SK-N-SH (cell line): ENCODE measurements at regions not wholly inside any gene's neighbourhood (a gene's known extent, or its start where the extent isn't known, plus 50 kb on each side); places are given as distances from the start of the nearest gene placed in this dataset.

Experiments used
- CTCF ChIA-PET: fragments of 300-600, 350-600 bp; formaldehyde crosslinking; extraction: SDS; loops from one replicate; lab custom pipeline; 2021; lab: Yijun Ruan, JAX
- POLR2A ChIA-PET: fragments of 350-600 bp; sonication (Branson Sonifier 250); formaldehyde crosslinking; extraction: SDS; loops from one replicate; lab custom pipeline; 2020; ENCODE audit warnings: antibody characterized with exemption, inconsistent platforms; lab: Yijun Ruan, JAX
- DNase-seq: peaks from one replicate; pipeline ENCODE4 v3.0.0; 2012
- H2AFZ ChIP-seq: fragments of 200-600 bp; sonication (generic); 2 replicates; pipeline ENCODE4 v1.8.1; 2016; ENCODE audit warnings: antibody characterized with exemption, mild to moderate bottlenecking, low read depth
- H3F3A ChIP-seq: fragments of 200-600 bp; sonication (generic); replicated peaks from 2 replicates; pipeline ENCODE3; 2016; ENCODE audit warnings: antibody characterized with exemption, mild to moderate bottlenecking; ENCODE audit not compliant: insufficient read depth
- H3K27ac ChIP-seq, 2 experiments: fragments of 200-500 bp in 1 of 2; fragments of 200-600 bp in 1 of 2; sonication (Bioruptor generic) in 1 of 2; sonication (generic), shearing (Covaris generic) in 1 of 2; 2 replicates each; pipeline versions ENCODE4 v1.5.1 to v1.6.1; 2014 to 2016; ENCODE audit warnings: low read depth in 2 of 2, inconsistent platforms in 1 of 2, low read length in 1 of 2, mild to moderate bottlenecking in 1 of 2, mixed read lengths in 1 of 2
- H3K27me3 ChIP-seq: fragments of 200-600 bp; sonication (generic), shearing (Covaris generic); 2 replicates; pipeline ENCODE4 v1.6.1; 2016; ENCODE audit warnings: mixed run types; ENCODE audit not compliant: insufficient read depth
- H3K36me3 ChIP-seq, 2 experiments: fragments of 200-500 bp in 1 of 2; fragments of 200-600 bp in 1 of 2; sonication (Bioruptor generic) in 1 of 2; sonication (generic) in 1 of 2; replicated peaks in 1 of 2; 2 replicates each; pipeline versions ENCODE3 to v1.5.1; 2014 to 2016; ENCODE audit warnings: low read length in 1 of 2, mild to moderate bottlenecking in 1 of 2; ENCODE audit not compliant: insufficient read depth in 2 of 2, control insufficient read depth in 1 of 2
- H3K4me1 ChIP-seq, 2 experiments: fragments of 200-500 bp in 1 of 2; fragments of 200-600 bp in 1 of 2; sonication (Bioruptor generic) in 1 of 2; sonication (generic), shearing (Covaris generic) in 1 of 2; 2 replicates each; pipeline versions ENCODE4 v1.5.1 to v1.6.1; 2014 to 2016; ENCODE audit warnings: low read depth in 1 of 2, low read length in 1 of 2, mixed run types in 1 of 2; ENCODE audit not compliant: insufficient read depth in 2 of 2, control insufficient read depth in 1 of 2
- H3K4me2 ChIP-seq: fragments of 200-600 bp; sonication (generic), shearing (Covaris generic); 2 replicates; pipeline ENCODE4 v1.6.1; 2017; ENCODE audit warnings: mixed run types
- H3K4me3 ChIP-seq, 2 experiments: fragments of 200-500 bp in 1 of 2; fragments of 200-600 bp in 1 of 2; sonication (Bioruptor generic) in 1 of 2; sonication (generic), shearing (Covaris generic) in 1 of 2; 2 replicates each; pipeline versions ENCODE4 v1.5.1 to v1.8.1; 2014 to 2016; ENCODE audit warnings: low read depth in 2 of 2, inconsistent platforms in 1 of 2, low read length in 1 of 2, mild to moderate bottlenecking in 1 of 2, mixed read lengths in 1 of 2, moderate library complexity in 1 of 2
- H3K79me2 ChIP-seq: fragments of 200-600 bp; sonication (generic); 2 replicates; pipeline ENCODE4 v1.8.1; 2017; ENCODE audit warnings: mild to moderate bottlenecking; ENCODE audit not compliant: insufficient read depth
- H3K9ac ChIP-seq: fragments of 200-600 bp; sonication (generic); 2 replicates; pipeline ENCODE4 v1.6.1; 2017; ENCODE audit warnings: mixed run types
- H3K9me2 ChIP-seq: fragments of 200-600 bp; sonication (generic); 2 replicates; pipeline ENCODE4 v1.6.1; 2017; ENCODE audit warnings: mixed run types
- H3K9me3 ChIP-seq: fragments of 200-600 bp; sonication (generic); 2 replicates; pipeline ENCODE4 v1.6.1; 2017; ENCODE audit warnings: mixed run types, mild to moderate bottlenecking, moderate library complexity
- H4K20me1 ChIP-seq: fragments of 200-600 bp; sonication (generic); 2 replicates; pipeline ENCODE4 v1.6.1; 2017; ENCODE audit warnings: mild to moderate bottlenecking, mixed run types; ENCODE audit not compliant: insufficient read depth
- ELF1 ChIP-seq: IDR thresholded peaks from 2 replicates; pipeline ENCODE4 v1.4.0; 2012
- EP300 ChIP-seq, 2 experiments: IDR thresholded peaks; 2 replicates each; pipeline versions ENCODE4 v1.4.0 to v1.6.1; 2012; ENCODE audit warnings: borderline replicate concordance in 1 of 2, low read depth in 1 of 2, low read length in 1 of 2
- FOSL2 ChIP-seq: IDR thresholded peaks from 2 replicates; pipeline ENCODE4 v1.4.0; 2012; ENCODE audit warnings: low read depth, mild to moderate bottlenecking, moderate library complexity, borderline replicate concordance
- FOXJ3 ChIP-seq: sonication (generic); formaldehyde crosslinking; IDR thresholded peaks from 2 replicates; pipeline ENCODE4 v1.5.1; 2020; ENCODE audit warnings: mild to moderate bottlenecking, missing genetic modification reagents
- JUND ChIP-seq: IDR thresholded peaks from 2 replicates; pipeline ENCODE4 v1.4.0; 2012
- MXI1 ChIP-seq: IDR thresholded peaks from 2 replicates; pipeline ENCODE4 v1.6.1; 2012; ENCODE audit warnings: mild to moderate bottlenecking, low read depth, low read length, improper control_type of control experiment
- NFIC ChIP-seq: IDR thresholded peaks from 2 replicates; pipeline ENCODE4 v1.4.0; 2012; ENCODE audit warnings: borderline replicate concordance
- NRF1 ChIP-seq: IDR thresholded peaks from 2 replicates; pipeline ENCODE4 v1.6.1; 2012; ENCODE audit warnings: low read depth, mild to moderate bottlenecking, low read length
- POLR2AphosphoS5 ChIP-seq: IDR thresholded peaks from 2 replicates; pipeline ENCODE4 v1.6.1; 2012; ENCODE audit warnings: low read depth, low read length
- RAD21 ChIP-seq: IDR thresholded peaks from 2 replicates; pipeline ENCODE4 v1.6.1; 2012; ENCODE audit warnings: mild to moderate bottlenecking, low read length
- RFX5 ChIP-seq: IDR thresholded peaks from 2 replicates; pipeline ENCODE4 v1.6.1; 2012; ENCODE audit warnings: mild to moderate bottlenecking, improper control_type of control experiment, low read length
- RXRA ChIP-seq: IDR thresholded peaks from 2 replicates; pipeline ENCODE4 v1.4.0; 2012; ENCODE audit warnings: low read depth, mild to moderate bottlenecking, borderline replicate concordance
- SMC3 ChIP-seq: IDR thresholded peaks from 2 replicates; pipeline ENCODE4 v1.6.1; 2012; ENCODE audit warnings: low read depth, low read length, improper control_type of control experiment
- TEAD4 ChIP-seq: IDR thresholded peaks from 2 replicates; pipeline ENCODE4 v1.4.0; 2012; ENCODE audit warnings: mild to moderate bottlenecking, borderline replicate concordance; ENCODE audit not compliant: insufficient read depth
- WGBS: methylation state at CpG from one replicate; pipeline ENCODE4 v1.1.6; 2017; ENCODE audit warnings: low lambda C conversion rate; 5-methylcytosine and 5-hydroxymethylcytosine counted together
- TF ChIP-seq, protein P1 (sequence below): fragments of 150-350 bp; IDR thresholded peaks from 2 replicates; pipeline ENCODE4 v1.6.1; 2017; ENCODE audit warnings: antibody characterized with exemption, low read length, low read depth, borderline replicate concordance
- TF ChIP-seq, protein P2 (sequence below): IDR thresholded peaks from 2 replicates; pipeline ENCODE4 v1.4.0; 2012; ENCODE audit warnings: low read depth, borderline replicate concordance
- TF ChIP-seq, protein P3 (sequence below): fragments of 200-600 bp; sonication (generic); IDR thresholded peaks from 2 replicates; pipeline ENCODE4 v1.6.1; 2017; ENCODE audit warnings: antibody characterized with exemption, mild to moderate bottlenecking, moderate library complexity
- TF ChIP-seq, protein P4 (sequence below): IDR thresholded peaks from 2 replicates; pipeline ENCODE4 v1.4.0; 2012; ENCODE audit warnings: low read depth

DNA sequence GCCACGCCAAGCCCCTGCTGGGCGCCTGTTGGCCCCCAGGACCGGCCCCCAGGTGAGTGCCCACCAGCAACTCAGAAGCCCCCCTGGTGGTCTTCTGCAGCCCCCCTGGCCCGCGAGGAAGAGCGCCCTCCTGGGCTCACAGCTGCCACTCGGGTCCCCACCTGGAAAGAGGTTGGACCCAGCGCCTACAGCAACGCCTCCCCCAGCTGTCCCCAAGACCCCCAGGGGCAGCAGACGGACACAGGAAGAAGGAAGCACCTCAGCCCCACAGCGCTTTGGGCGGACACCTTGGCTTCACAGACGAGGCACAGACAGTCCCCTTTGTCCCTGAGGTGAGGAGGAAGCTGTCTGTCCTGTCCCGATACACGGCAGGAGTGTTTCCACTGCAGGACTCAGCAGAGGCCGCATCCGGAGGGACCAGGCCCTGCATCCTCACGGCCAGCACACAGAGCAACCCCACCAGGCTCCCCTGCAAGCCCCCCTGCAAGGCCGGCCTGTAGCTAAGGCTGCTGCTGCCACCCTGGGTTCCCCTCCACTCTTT lies 115.6 kb upstream of the NKX1-1 start:
- no peak overlapping the region for H3K27ac ChIP-seq
- POLR2A ChIA-PET: no interaction called here
- no peak overlapping the region for H3K4me2 ChIP-seq
- H4K20me1 ChIP-seq: no peaks in the 10 kb centered on the region
- H3K79me2 ChIP-seq: no peaks in the 10 kb centered on the region
- H3K9me2 ChIP-seq: no peaks in the 10 kb centered on the region
- DNase-seq: no peak
- no peak overlapping the region for H3K4me3 ChIP-seq
- CTCF ChIA-PET: interaction anchor here (0.8 to 2.2 kb wide), 4 partner anchors 9 to 780 kb away, joined by 3 to 7 read pairs (median 4); no protein-coding TSS in a partner anchor
- no peak overlapping the region for H2AFZ ChIP-seq
- no peak overlapping the region for H3K9ac ChIP-seq
- no peaks in the 10 kb centered on the region for H3F3A ChIP-seq
- H3K36me3 ChIP-seq: no peaks in the 10 kb centered on the region
- H3K9me3 ChIP-seq: no peaks in the 10 kb centered on the region
- H3K27me3 ChIP-seq: peaks cover 79% of the 10 kb centered on the region
- 12% methylated on average over 9 of the region's 19 CpGs for WGBS
- H3K4me1 ChIP-seq: no peaks in the 10 kb centered on the region; a peak in 1 of 4 replicates
- no peak for TF ChIP-seq TEAD4
- TF ChIP-seq NFIC: no peak
- no peak for TF ChIP-seq RAD21
- no peak for TF ChIP-seq RXRA
- TF ChIP-seq, protein P1, sequence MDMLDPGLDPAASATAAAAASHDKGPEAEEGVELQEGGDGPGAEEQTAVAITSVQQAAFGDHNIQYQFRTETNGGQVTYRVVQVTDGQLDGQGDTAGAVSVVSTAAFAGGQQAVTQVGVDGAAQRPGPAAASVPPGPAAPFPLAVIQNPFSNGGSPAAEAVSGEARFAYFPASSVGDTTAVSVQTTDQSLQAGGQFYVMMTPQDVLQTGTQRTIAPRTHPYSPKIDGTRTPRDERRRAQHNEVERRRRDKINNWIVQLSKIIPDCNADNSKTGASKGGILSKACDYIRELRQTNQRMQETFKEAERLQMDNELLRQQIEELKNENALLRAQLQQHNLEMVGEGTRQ: no peak
- TF ChIP-seq FOXJ3: no peak
- TF ChIP-seq SMC3: no peak
- TF ChIP-seq POLR2AphosphoS5: no peak
- TF ChIP-seq ELF1: no peak
- TF ChIP-seq JUND: no peak
- TF ChIP-seq, protein P2, sequence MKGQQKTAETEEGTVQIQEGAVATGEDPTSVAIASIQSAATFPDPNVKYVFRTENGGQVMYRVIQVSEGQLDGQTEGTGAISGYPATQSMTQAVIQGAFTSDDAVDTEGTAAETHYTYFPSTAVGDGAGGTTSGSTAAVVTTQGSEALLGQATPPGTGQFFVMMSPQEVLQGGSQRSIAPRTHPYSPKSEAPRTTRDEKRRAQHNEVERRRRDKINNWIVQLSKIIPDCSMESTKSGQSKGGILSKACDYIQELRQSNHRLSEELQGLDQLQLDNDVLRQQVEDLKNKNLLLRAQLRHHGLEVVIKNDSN: no peak
- no peak for TF ChIP-seq MXI1
- TF ChIP-seq, protein P3, sequence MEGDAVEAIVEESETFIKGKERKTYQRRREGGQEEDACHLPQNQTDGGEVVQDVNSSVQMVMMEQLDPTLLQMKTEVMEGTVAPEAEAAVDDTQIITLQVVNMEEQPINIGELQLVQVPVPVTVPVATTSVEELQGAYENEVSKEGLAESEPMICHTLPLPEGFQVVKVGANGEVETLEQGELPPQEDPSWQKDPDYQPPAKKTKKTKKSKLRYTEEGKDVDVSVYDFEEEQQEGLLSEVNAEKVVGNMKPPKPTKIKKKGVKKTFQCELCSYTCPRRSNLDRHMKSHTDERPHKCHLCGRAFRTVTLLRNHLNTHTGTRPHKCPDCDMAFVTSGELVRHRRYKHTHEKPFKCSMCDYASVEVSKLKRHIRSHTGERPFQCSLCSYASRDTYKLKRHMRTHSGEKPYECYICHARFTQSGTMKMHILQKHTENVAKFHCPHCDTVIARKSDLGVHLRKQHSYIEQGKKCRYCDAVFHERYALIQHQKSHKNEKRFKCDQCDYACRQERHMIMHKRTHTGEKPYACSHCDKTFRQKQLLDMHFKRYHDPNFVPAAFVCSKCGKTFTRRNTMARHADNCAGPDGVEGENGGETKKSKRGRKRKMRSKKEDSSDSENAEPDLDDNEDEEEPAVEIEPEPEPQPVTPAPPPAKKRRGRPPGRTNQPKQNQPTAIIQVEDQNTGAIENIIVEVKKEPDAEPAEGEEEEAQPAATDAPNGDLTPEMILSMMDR: no peak
- TF ChIP-seq EP300 (IDR thresholded peaks at IDR 0.05; ENCODE audit: borderline replicate concordance in 1 of 2, low read depth in 1 of 2, low read length in 1 of 2): no peak
- TF ChIP-seq, protein P4, sequence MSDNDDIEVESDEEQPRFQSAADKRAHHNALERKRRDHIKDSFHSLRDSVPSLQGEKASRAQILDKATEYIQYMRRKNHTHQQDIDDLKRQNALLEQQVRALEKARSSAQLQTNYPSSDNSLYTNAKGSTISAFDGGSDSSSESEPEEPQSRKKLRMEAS: no peak
- TF ChIP-seq NRF1: no peak
- no peak for TF ChIP-seq RFX5
- no peak for TF ChIP-seq FOSL2
